Epithelial cell of proximal tubule (primary cell): ENCODE measurements at regions not wholly inside any gene's neighbourhood (a gene's known extent, or its start where the extent isn't known, plus 50 kb on each side); places are given as distances from the start of the nearest gene placed in this dataset.
"Not testable (repeated sequence)": the region's sequence is repeated elsewhere in the genome, so short reads cannot be mapped to it uniquely, and the experiment has no call there.

Source experiments
- DNase-seq: peaks from one replicate; pipeline ENCODE4 v3.0.0-alpha.2; 2011; ENCODE audit warnings: low read depth
- H3K4me3 ChIP-seq: 2 replicates; pipeline ENCODE4 v1.5.1; 2011; ENCODE audit warnings: low read depth, mild to moderate bottlenecking, low read length
- CTCF ChIP-seq: conservative IDR thresholded peaks from 2 replicates; pipeline ENCODE4 v1.5.1; 2012; ENCODE audit warnings: low read depth, mild to moderate bottlenecking, low read length

GRCh38 chr1:190835658-190836057 is 358.0 kb upstream of the BRINP3 start:
- H3K4me3 ChIP-seq, result no peak overlapping the region
- DNase-seq, result no peak
- TF ChIP-seq CTCF, result no peak

GRCh38 chr1:190837200-190837599 is 359.5 kb upstream of the BRINP3 start:
- not testable (repeated sequence) for DNase-seq, H3K4me3 ChIP-seq

- DNase-seq, result no peak
- H3K4me3 ChIP-seq, result no peak overlapping the region
- TF ChIP-seq CTCF, result no peak
Observed at GRCh38 chr1:190837888-190838287, 360.2 kb upstream of the BRINP3 start.

- DNase-seq, result no peak
- TF ChIP-seq CTCF, result no peak
- no peak overlapping the region for H3K4me3 ChIP-seq
Observed at GRCh38 chr1:190847166-190847565, 369.5 kb upstream of the BRINP3 start.

GRCh38 chr1:190849346-190849745 is 371.7 kb upstream of the BRINP3 start:
- TF ChIP-seq CTCF, result no peak
- no peak overlapping the region for H3K4me3 ChIP-seq
- no peak for DNase-seq

GRCh38 chr1:190852611-190853010 is 374.9 kb upstream of the BRINP3 start:
- no peak overlapping the region for H3K4me3 ChIP-seq
- no peak for DNase-seq
- TF ChIP-seq CTCF, result no peak

- no peak for DNase-seq
- no peak for TF ChIP-seq CTCF
- no peak overlapping the region for H3K4me3 ChIP-seq
Observed at GRCh38 chr1:190858140-190858539, 380.5 kb upstream of the BRINP3 start.

- no peak overlapping the region for H3K4me3 ChIP-seq
- no peak for DNase-seq
- TF ChIP-seq CTCF, result no peak
Observed at GRCh38 chr1:190864013-190864641, 386.5 kb upstream of the BRINP3 start.
